SK-N-MC (cell line): ENCODE measurements at regions not wholly inside any gene's neighbourhood (a gene's known extent, or its start where the extent isn't known, plus 50 kb on each side); places are given as distances from the start of the nearest gene placed in this dataset.

Experiments used
- EZH2 ChIP-seq: fragments of 200-600 bp; sonication (generic); IDR thresholded peaks from one replicate; pipeline ENCODE4 v1.6.1; 2017; ENCODE audit warnings: antibody characterized with exemption
- POLR2AphosphoS5 ChIP-seq: IDR thresholded peaks from 2 replicates; pipeline ENCODE4 v1.6.1; 2012; ENCODE audit warnings: mild to moderate bottlenecking, low read depth, low read length, borderline replicate concordance

- no peak for TF ChIP-seq EZH2
- TF ChIP-seq POLR2AphosphoS5, result no peak
These were observed 757.3 kb downstream of the LTN1 start for GRCh38 chr21:28235169-28235895.
